ENCODE measurements at regions not wholly inside any gene's neighbourhood (a gene's known extent, or its start where the extent isn't known, plus 50 kb on each side); places are given as distances from the start of the nearest gene placed in this dataset.

GRCh38 chr11:83374311-83374710 lies 88.1 kb upstream of the CCDC90B start:
- H3K4me1 ChIP-seq = no peaks in the 10 kb centered on the region
- H3K27ac ChIP-seq = no peak overlapping the region
- H3K9me3 ChIP-seq = no peaks in the 10 kb centered on the region
- DNase-seq = no peak
- TF ChIP-seq CTCF (IDR thresholded peaks at IDR 0.05) = no peak
- no peak for ATAC-seq
- H3K27me3 ChIP-seq = no peaks in the 10 kb centered on the region
- H3K36me3 ChIP-seq = no peaks in the 10 kb centered on the region
- intact Hi-C loops (cut with DNase I) = no loop called here
- no peak overlapping the region for H3K4me3 ChIP-seq

DNA sequence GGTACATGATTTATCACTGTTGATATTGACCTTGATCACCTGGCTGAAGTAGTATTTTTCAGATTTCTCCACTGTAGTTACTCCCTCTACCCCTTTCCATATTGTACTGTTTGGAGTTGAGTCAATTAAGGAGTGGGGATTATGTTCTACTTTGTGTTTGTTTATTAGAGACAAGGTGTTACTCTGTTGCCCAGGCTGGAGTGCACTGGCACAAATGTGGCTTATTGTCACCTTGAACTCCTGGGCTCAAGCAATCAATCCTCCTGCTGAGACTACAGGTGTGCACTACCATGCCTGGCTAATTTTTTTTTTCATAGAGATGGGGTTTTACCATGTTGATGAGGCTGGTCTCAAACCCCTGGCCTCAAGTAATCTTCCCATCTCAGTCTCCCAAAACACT lies 85.3 kb upstream of the CCDC90B start:
- H3K4me3 ChIP-seq = no peak overlapping the region
- H3K9me3 ChIP-seq = peaks cover 19% of the 10 kb centered on the region
- H3K27ac ChIP-seq = no peak overlapping the region
- DNase-seq (no peak), ATAC-seq (no peak)
- no peaks in the 10 kb centered on the region for H3K27me3 ChIP-seq
- intact Hi-C loops (cut with DNase I) = no loop called here
- no peak for TF ChIP-seq CTCF (IDR thresholded peaks at IDR 0.05)
- no peaks in the 10 kb centered on the region for H3K4me1 ChIP-seq
- no peaks in the 10 kb centered on the region for H3K36me3 ChIP-seq

DNA sequence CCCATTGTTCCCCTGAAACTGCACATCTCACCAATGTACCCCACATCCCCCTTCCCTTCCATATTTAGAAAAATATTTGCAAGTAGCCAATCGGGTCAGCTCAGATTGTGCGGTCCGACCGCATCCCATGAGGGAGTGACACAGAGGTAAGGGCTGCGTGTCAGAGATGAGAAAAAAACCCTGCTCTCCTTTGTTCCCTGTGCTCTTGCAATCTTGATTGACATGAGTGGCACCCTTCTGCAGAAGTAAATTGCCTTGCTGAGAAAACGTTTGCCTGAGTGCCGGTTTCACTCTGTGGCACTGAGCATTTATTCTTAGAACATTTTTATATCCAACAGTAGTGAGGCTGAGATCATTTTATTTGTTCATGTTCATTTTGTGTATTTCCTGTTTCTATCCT lies 81.6 kb upstream of the CCDC90B start:
- intact Hi-C loops (cut with DNase I) = no loop called here
- ATAC-seq (no peak), DNase-seq (no peak)
- H3K4me3 ChIP-seq = no peak overlapping the region
- no peaks in the 10 kb centered on the region for H3K4me1 ChIP-seq
- H3K9me3 ChIP-seq = peaks cover 19% of the 10 kb centered on the region
- no peaks in the 10 kb centered on the region for H3K27me3 ChIP-seq
- H3K27ac ChIP-seq = no peak overlapping the region
- no peak for TF ChIP-seq CTCF (IDR thresholded peaks at IDR 0.05)
- H3K36me3 ChIP-seq = no peaks in the 10 kb centered on the region

DNA sequence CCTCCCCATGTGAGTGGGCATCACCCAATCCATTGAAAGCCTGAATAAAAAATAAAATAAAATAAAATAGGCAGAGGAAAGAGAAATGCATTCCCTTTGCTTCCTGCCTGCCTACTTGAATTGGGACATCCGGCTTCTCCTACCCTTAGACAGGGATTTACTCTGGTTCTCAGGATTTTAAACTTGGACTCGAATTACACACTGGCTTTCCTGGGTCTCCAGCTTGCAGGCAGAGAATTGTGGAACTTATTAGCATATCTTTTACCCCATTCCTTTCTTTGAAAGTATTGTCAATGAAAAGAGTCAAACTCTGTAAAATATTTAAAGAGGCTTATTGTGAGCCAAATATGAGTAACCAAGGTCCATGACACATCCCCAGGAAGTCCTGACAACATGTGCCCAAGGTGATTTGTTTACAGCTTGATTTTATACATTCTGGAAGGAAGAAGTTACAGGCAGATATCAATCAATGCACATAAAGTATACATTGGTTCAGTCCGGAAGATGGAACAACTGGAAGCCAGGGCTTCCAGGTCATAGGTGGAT lies 78.4 kb upstream of the CCDC90B start:
- Histone ChIP-seq H3K4me1 (no peaks in the 10 kb centered on the region), H3K27me3 (no peaks in the 10 kb centered on the region), H3K27ac (no peak overlapping the region), H3K4me3 (no peak overlapping the region), H3K36me3 (no peaks in the 10 kb centered on the region), H3K9me3 (peaks cover 19% of the 10 kb centered on the region)
- no peak for ATAC-seq
- DNase-seq = no peak
- intact Hi-C loops (cut with DNase I) = no loop called here
- no peak for TF ChIP-seq CTCF (IDR thresholded peaks at IDR 0.05)

DNA sequence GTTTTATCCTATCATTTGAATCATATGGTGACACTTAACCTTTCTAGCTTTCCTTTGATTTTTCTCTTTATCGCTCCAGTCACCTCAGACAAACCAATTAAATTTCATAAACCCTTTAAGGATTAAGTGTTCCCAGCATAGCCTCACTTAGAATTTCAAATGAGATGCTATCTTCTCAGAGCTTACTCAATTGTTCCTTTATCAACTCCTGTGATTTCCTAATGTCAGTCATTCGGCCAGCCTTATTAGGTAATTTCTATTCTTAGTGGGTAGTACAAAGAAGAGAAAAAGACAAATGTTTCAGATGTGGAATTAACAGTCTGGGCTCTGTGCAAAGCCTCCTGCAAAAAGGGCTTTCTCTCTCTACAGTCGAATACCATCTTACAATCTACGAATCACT lies 77.1 kb upstream of the CCDC90B start:
- intact Hi-C loops (cut with DNase I) = no loop called here
- Histone ChIP-seq H3K4me3 (no peak overlapping the region), H3K36me3 (no peaks in the 10 kb centered on the region), H3K4me1 (no peaks in the 10 kb centered on the region), H3K27me3 (no peaks in the 10 kb centered on the region), H3K27ac (no peak overlapping the region), H3K9me3 (peaks cover 16% of the 10 kb centered on the region)
- DNase-seq = no peak
- TF ChIP-seq CTCF (IDR thresholded peaks at IDR 0.05) = no peak
- no peak for ATAC-seq

DNA sequence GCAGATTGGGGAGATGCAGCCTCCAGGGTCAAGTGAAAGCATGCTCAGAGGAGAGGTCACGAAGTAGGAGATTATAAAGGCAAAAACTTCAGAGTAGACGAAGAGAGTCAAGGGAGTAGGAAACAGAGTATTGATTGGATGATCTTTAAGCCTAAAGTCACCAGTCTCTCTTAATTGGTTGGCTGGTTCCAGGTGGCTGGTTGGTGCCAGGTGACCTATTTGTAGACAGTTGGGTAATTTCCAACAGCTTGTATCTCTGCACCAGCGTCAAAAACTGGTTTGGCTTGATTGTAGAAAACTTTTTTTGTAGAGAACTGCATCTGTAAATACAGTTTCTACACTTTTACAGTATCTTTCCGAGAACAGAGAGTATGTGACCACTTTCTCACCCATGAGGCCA lies 75.7 kb upstream of the CCDC90B start:
- no peak overlapping the region for H3K4me3 ChIP-seq
- no peak for ATAC-seq
- TF ChIP-seq CTCF (IDR thresholded peaks at IDR 0.05) = no peak

More for the DNA sequence above, 75.7 kb upstream of the CCDC90B start:
- intact Hi-C loops (cut with DNase I) = no loop called here
- no peaks in the 10 kb centered on the region for H3K4me1 ChIP-seq
- H3K36me3 ChIP-seq = no peaks in the 10 kb centered on the region
- no peaks in the 10 kb centered on the region for H3K27me3 ChIP-seq
- H3K27ac ChIP-seq = no peak overlapping the region
- no peak for DNase-seq
- peaks cover 3% of the 10 kb centered on the region for H3K9me3 ChIP-seq
